ENCODE measurements at regions not wholly inside any gene's neighbourhood (a gene's known extent, or its start where the extent isn't known, plus 50 kb on each side); places are given as distances from the start of the nearest gene placed in this dataset.

DNA sequence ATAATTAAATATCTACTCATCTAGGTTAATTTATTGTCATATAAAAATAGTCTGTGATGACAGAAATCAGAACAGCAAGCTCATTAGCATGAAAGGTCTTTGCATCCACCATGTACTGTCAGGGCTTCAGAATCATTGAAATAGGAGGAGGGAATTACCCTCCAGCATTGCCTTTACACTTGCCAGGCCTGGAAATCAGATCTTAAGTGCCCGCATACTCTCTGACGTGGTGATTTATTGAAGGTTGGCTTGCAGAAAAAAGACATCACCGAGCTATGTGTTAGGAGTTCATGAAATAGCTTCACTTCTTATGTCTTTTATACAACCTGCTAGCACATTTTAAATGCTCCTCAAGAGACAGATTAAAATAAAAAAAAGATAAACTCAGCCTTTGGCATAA is 661.7 kb upstream of the SLITRK1 start:
- TF ChIP-seq CTCF (IDR thresholded peaks at IDR 0.05; ENCODE audit: low read depth, low read length), result no peak
- no peak for DNase-seq (ENCODE audit: extremely low read depth, low read depth)

GRCh38 chr13:84542348-84542747 is 660.1 kb upstream of the SLITRK1 start:
- no peak for DNase-seq (ENCODE audit: extremely low read depth, low read depth)
- no peak for TF ChIP-seq CTCF (IDR thresholded peaks at IDR 0.05; ENCODE audit: low read depth, low read length)

DNA sequence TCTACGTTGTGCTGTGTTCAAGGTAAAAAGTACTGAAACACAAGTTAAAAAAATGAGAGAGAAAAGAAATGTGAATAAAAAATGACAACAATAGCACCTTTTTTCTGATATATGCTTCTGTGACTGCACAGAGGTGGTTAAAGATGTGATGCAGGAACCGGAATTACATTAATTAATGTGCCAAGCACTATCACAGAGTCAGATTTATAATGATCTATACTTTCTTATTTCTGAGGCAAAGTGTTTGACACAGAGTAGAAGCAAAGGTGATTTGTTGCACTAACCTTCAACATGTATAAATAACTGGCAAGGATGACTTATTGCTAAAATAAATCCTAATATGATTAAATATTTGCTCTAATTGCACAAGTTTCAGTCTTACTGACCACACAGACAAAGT is 654.6 kb upstream of the SLITRK1 start:
- TF ChIP-seq CTCF (IDR thresholded peaks at IDR 0.05; ENCODE audit: low read depth, low read length), result no peak
- no peak for DNase-seq (ENCODE audit: extremely low read depth, low read depth)

DNA sequence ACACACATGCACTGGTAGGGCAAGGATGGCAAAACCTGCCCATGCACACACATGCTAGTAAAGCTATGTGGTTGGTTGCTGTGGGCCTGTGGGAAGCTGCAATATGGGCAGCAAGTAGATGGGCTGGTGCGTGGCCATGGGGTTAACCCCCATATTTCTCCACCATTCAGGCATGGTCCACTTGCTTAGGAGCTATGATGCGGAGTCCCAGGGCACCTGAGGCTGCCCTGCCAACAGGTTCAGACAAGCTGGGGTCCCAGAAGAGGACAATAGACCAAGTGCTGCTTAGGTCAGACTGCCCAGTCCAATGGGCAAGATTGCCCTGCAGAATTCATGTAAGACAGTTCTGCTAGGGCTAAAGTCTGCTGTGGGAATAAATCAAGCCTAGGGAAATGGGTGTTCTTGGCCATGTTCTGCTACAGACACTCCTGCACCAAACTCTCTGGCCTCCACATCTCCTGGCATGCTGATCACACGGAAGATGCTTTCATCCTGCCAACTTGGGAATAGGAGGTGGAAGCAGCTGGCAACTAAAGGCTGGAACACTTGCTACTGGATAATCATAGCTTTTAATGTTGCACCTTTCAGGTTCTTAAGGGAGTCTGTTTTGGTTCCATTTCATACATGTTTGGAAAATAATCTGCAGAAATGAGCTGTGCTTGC is 646.3 kb upstream of the SLITRK1 start:
- no peak for DNase-seq (ENCODE audit: extremely low read depth, low read depth)
- no peak for TF ChIP-seq CTCF (IDR thresholded peaks at IDR 0.05; ENCODE audit: low read depth, low read length)

- no peak for DNase-seq (ENCODE audit: extremely low read depth, low read depth)
- TF ChIP-seq CTCF (IDR thresholded peaks at IDR 0.05; ENCODE audit: low read depth, low read length), result no peak
These were observed 643.6 kb upstream of the SLITRK1 start for GRCh38 chr13:84525865-84526264.

DNA sequence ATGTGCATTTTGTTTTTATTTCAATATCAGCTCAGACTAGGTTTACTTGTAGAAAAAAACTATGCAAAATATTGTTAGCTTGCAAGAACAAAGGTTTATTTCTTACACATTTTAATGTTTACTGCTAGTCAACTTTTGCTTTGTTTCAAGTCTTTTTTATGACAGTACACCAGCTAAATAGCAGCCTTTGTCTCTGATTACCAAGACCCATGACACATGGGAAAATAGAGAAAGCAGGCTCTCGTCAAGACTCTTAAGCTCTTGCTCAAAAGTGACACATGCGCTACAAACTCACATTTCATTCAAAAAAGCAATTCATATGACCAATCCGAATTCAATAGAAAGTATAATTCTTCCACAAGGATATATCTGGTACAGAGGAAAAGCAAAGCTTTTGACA is 642.3 kb upstream of the SLITRK1 start:
- TF ChIP-seq CTCF (IDR thresholded peaks at IDR 0.05; ENCODE audit: low read depth, low read length), result no peak

DNA sequence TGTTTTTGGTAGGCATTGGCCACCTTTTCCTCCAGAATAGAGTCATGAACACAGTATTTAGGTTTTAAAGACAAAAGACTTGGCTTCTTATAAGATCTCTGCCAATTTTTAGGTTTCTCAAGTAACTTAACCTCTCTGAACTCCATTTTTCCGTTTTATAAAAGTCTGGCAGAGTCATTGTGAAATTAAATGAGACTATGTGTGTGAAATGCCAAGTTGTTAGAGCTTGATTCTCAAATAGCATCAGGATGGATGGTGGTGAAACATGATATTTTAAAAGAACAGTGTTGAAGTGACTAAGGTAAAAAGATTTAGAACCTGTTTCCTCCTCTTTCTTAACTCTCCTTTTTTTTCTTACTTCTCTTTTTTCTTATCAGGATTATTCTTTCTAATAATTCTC is 617.7 kb upstream of the SLITRK1 start:
- TF ChIP-seq CTCF (IDR thresholded peaks at IDR 0.05; ENCODE audit: low read depth, low read length), result no peak

More for the DNA sequence above, 642.3 kb upstream of the SLITRK1 start:
- DNase-seq (ENCODE audit: extremely low read depth, low read depth), result no peak

More for the DNA sequence above, 617.7 kb upstream of the SLITRK1 start:
- DNase-seq (ENCODE audit: extremely low read depth, low read depth), result no peak

All from AG09319 (cell line).